B cell (primary cell): ENCODE measurements at regions not wholly inside any gene's neighbourhood (a gene's known extent, or its start where the extent isn't known, plus 50 kb on each side); places are given as distances from the start of the nearest gene placed in this dataset.

Source experiments
- EZH2 ChIP-seq: IDR thresholded peaks from 2 replicates; pipeline ENCODE4 v1.6.1; 2012; ENCODE audit warnings: borderline replicate concordance, low read depth, mild to moderate bottlenecking, moderate library complexity, low read length; ENCODE audit not compliant: insufficient read depth, poor library complexity, severe bottlenecking
- TF ChIP-seq, protein P1 (sequence below): fragments of 200-600 bp; IDR thresholded peaks from one replicate; pipeline ENCODE4 v1.8.0; 2022; ENCODE audit warnings: antibody characterized with exemption, mild to moderate bottlenecking

DNA sequence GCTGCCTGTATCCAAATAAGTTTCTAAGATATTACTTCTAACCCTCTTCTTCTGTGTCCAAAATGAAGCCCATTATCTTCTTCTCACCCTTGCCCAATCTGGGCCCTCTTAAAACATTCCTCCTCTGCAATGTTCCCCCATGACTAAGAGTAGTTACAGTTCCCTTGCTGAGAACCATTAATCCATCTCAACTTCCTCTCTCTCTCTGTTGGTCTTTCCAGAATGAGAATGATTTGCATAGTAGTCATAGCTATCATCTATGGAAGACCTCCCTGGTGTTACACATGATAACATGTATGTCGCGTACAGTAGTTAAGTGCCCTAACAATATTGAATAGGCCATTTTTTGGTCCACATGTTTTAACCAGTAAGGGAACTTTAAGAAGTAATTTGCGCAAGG is 177.9 kb downstream of the ANXA2 start:
- TF ChIP-seq, protein P1, sequence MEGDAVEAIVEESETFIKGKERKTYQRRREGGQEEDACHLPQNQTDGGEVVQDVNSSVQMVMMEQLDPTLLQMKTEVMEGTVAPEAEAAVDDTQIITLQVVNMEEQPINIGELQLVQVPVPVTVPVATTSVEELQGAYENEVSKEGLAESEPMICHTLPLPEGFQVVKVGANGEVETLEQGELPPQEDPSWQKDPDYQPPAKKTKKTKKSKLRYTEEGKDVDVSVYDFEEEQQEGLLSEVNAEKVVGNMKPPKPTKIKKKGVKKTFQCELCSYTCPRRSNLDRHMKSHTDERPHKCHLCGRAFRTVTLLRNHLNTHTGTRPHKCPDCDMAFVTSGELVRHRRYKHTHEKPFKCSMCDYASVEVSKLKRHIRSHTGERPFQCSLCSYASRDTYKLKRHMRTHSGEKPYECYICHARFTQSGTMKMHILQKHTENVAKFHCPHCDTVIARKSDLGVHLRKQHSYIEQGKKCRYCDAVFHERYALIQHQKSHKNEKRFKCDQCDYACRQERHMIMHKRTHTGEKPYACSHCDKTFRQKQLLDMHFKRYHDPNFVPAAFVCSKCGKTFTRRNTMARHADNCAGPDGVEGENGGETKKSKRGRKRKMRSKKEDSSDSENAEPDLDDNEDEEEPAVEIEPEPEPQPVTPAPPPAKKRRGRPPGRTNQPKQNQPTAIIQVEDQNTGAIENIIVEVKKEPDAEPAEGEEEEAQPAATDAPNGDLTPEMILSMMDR = no peak
- no peak for TF ChIP-seq EZH2
